ENCODE measurements at regions not wholly inside any gene's neighbourhood (a gene's known extent, or its start where the extent isn't known, plus 50 kb on each side); places are given as distances from the start of the nearest gene placed in this dataset.

DNA sequence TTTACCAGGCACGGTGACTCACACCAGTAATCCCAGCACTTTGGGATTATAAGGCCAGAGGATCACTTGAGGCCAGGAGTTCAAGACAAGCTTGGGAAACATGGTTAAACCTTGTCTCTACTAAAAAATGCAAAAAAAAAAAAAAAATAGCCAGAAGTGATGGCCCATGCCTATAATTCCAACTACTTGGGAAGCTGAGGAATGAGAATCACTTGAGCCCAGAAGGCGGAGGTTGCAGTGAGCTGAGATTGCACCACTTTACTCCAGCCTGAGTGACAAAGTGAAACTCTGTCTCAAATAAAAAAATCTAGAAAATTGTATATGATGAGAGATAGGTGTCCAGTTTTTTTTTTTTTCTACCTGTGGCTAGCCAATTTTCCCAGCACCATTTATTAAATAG is 578.2 kb downstream of the ANKRD7 start:
- Mint-ChIP-seq H3K9me3 (peaks cover 5% of the 10 kb centered on the region), H3K36me3 (peaks cover 4% of the 10 kb centered on the region), H3K27ac (no peak overlapping the region), H3K4me3 (no peak overlapping the region), H3K27me3 (no peaks in the 10 kb centered on the region), H3K4me1 (ENCODE audit: unreplicated experiment) (no peaks in the 10 kb centered on the region)
- TF ChIP-seq, protein P1, sequence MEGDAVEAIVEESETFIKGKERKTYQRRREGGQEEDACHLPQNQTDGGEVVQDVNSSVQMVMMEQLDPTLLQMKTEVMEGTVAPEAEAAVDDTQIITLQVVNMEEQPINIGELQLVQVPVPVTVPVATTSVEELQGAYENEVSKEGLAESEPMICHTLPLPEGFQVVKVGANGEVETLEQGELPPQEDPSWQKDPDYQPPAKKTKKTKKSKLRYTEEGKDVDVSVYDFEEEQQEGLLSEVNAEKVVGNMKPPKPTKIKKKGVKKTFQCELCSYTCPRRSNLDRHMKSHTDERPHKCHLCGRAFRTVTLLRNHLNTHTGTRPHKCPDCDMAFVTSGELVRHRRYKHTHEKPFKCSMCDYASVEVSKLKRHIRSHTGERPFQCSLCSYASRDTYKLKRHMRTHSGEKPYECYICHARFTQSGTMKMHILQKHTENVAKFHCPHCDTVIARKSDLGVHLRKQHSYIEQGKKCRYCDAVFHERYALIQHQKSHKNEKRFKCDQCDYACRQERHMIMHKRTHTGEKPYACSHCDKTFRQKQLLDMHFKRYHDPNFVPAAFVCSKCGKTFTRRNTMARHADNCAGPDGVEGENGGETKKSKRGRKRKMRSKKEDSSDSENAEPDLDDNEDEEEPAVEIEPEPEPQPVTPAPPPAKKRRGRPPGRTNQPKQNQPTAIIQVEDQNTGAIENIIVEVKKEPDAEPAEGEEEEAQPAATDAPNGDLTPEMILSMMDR (conservative IDR thresholded peaks at IDR 0.05): no peak
- no peak for DNase-seq (ENCODE audit: extremely low spot score, unreplicated experiment)

DNA sequence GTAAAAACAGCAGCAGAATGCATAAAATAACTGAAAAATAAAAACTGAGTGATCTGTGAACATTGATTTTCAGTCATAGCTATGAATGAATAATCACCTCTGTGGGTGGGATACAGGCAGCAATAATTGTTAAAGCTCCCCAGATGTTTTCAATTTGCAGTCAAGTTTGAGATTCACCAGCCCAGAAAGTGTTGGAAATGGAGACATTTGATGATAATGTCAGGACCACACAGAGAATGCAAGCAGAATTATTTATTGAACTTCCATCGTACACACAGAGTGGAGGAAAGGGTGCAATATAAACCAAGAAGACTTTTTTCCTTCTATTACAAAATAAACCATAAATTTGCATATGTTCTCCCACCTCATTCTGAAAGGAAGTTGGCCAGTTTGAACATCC is 601.7 kb downstream of the ANKRD7 start:
- Mint-ChIP-seq H3K27me3 (no peaks in the 10 kb centered on the region), H3K9me3 (peaks cover 2% of the 10 kb centered on the region)

DNA sequence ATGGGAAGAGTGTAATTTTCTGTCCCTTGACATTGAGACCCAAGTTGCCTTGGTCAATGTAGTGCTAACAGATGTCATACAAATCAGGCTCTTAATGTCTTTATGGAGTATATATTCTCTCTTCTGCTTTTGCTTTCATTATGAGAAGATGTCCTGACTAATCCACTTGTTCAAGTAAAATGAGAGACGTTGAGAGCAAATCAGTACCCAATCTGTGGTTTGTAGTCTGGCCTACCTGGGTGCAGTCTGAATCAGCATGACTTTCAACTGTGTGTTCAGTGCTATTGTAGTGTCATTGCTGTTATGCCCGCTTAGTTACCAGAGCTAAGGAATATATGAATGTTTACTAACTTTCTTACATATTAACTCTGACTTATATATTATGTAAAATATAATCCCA is 612.4 kb downstream of the ANKRD7 start:
- Mint-ChIP-seq H3K4me3 (no peak overlapping the region), H3K4me1 (ENCODE audit: unreplicated experiment) (no peaks in the 10 kb centered on the region), H3K9me3 (peaks cover 9% of the 10 kb centered on the region), H3K27me3 (no peaks in the 10 kb centered on the region), H3K27ac (no peak overlapping the region), H3K36me3 (no peaks in the 10 kb centered on the region)
- no peak for DNase-seq (ENCODE audit: extremely low spot score, unreplicated experiment)
- TF ChIP-seq, protein P1 (conservative IDR thresholded peaks at IDR 0.05): no peak

More for the DNA sequence above, 601.7 kb downstream of the ANKRD7 start:
- DNase-seq (ENCODE audit: extremely low spot score, unreplicated experiment): no peak
- Mint-ChIP-seq H3K4me1 (ENCODE audit: unreplicated experiment) (peaks cover 6% of the 10 kb centered on the region), H3K36me3 (no peaks in the 10 kb centered on the region), H3K4me3 (no peak overlapping the region), H3K27ac (no peak overlapping the region)
- TF ChIP-seq, protein P1 (conservative IDR thresholded peaks at IDR 0.05): no peak

GRCh38 chr7:118839515-118839914 is 615.0 kb downstream of the ANKRD7 start:
- Mint-ChIP-seq H3K9me3 (no peaks in the 10 kb centered on the region), H3K4me3 (no peak overlapping the region), H3K27ac (no peak overlapping the region), H3K27me3 (no peaks in the 10 kb centered on the region), H3K4me1 (ENCODE audit: unreplicated experiment) (no peaks in the 10 kb centered on the region), H3K36me3 (no peaks in the 10 kb centered on the region)
- DNase-seq (ENCODE audit: extremely low spot score, unreplicated experiment): no peak
- TF ChIP-seq, protein P1 (conservative IDR thresholded peaks at IDR 0.05): no peak

GRCh38 chr7:118843456-118843855 is 619.0 kb downstream of the ANKRD7 start:
- H3K36me3 Mint-ChIP-seq: no peaks in the 10 kb centered on the region
- H3K27me3 Mint-ChIP-seq: no peaks in the 10 kb centered on the region
- no peak overlapping the region for H3K27ac Mint-ChIP-seq
- H3K9me3 Mint-ChIP-seq: no peaks in the 10 kb centered on the region
- TF ChIP-seq, protein P1 (conservative IDR thresholded peaks at IDR 0.05): no peak
- no peak overlapping the region for H3K4me3 Mint-ChIP-seq
- no peaks in the 10 kb centered on the region for H3K4me1 Mint-ChIP-seq (ENCODE audit: unreplicated experiment)
- DNase-seq (ENCODE audit: extremely low spot score, unreplicated experiment): no peak

GRCh38 chr7:118844748-118845147 is 620.2 kb downstream of the ANKRD7 start:
- Mint-ChIP-seq H3K4me3 (no peak overlapping the region), H3K27ac (no peak overlapping the region), H3K36me3 (no peaks in the 10 kb centered on the region), H3K4me1 (ENCODE audit: unreplicated experiment) (no peaks in the 10 kb centered on the region), H3K9me3 (no peaks in the 10 kb centered on the region), H3K27me3 (no peaks in the 10 kb centered on the region)
- no peak for DNase-seq (ENCODE audit: extremely low spot score, unreplicated experiment)
- TF ChIP-seq, protein P1 (conservative IDR thresholded peaks at IDR 0.05): no peak
